ENCODE measurements at regions not wholly inside any gene's neighbourhood (a gene's known extent, or its start where the extent isn't known, plus 50 kb on each side); places are given as distances from the start of the nearest gene placed in this dataset.

DNA sequence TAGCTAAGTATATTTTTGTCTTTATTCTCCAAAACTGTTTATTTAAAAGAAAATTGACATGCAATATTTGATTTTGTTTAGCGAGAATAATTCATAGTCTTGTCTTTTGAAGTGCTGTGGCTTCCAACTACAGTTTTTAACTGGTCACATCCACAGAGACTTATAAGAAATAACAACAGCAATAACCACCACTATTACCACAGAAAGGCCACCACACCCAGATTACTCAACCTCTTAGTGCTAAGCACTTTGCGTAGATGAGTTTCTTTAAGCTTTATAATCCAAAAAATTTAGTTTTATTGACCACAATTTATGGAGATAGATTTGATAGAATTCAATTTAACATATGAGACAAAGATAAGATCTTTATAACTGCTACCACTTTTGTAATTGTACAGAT is 468.4 kb upstream of the UBE2E2 start:
- TF ChIP-seq ZNF274 (IDR thresholded peaks at IDR 0.05; ENCODE audit: borderline replicate concordance, low read depth, low read length) (no peak), FOXJ3 (CRISPR knock-in tag; IDR thresholded peaks at IDR 0.05) (no peak), EZH2 (IDR thresholded peaks at IDR 0.05; ENCODE audit: borderline replicate concordance, low read depth, low read length) (no peak)
